AG04450 (cell line): ENCODE measurements at regions not wholly inside any gene's neighbourhood (a gene's known extent, or its start where the extent isn't known, plus 50 kb on each side); places are given as distances from the start of the nearest gene placed in this dataset.

Source experiments
- CTCF ChIA-PET: fragments of 300-600, 350-600 bp; formaldehyde crosslinking; extraction: SDS; loops from one replicate; lab custom pipeline; 2022; ENCODE audit warnings: antibody characterized with exemption, inconsistent platforms; lab: Charles Lee
- POLR2A ChIA-PET: fragments of 350-600 bp; formaldehyde crosslinking; extraction: SDS; loops from one replicate; lab custom pipeline; 2021; ENCODE audit warnings: antibody characterized with exemption, inconsistent platforms; lab: Yijun Ruan, JAX
- DNase-seq: peaks from one replicate; pipeline ENCODE4 v3.0.0-alpha.2; 2011; ENCODE audit warnings: low read depth, low spot score
- H3K27ac ChIP-seq: one replicate; pipeline ENCODE4 v1.5.1; 2012; ENCODE audit warnings: low read depth, low read length, control low read depth
- H3K27me3 ChIP-seq: one replicate; pipeline ENCODE4 v1.6.0; 2012; ENCODE audit warnings: low read length; ENCODE audit not compliant: control insufficient read depth, insufficient read depth
- H3K4me3 ChIP-seq: 2 replicates; pipeline ENCODE4 v1.5.1; 2011; ENCODE audit warnings: mild to moderate bottlenecking, low read depth, low read length, control low read depth
- H3K9me3 ChIP-seq: 2 replicates; pipeline ENCODE4 v1.5.1; 2012; ENCODE audit warnings: low read length; ENCODE audit not compliant: control insufficient read depth, insufficient read depth
- TF ChIP-seq, protein P1 (sequence below): IDR thresholded peaks from 2 replicates; pipeline ENCODE4 v1.5.1; 2011; ENCODE audit warnings: low read depth, low read length, control low read depth, inconsistent platforms

DNA sequence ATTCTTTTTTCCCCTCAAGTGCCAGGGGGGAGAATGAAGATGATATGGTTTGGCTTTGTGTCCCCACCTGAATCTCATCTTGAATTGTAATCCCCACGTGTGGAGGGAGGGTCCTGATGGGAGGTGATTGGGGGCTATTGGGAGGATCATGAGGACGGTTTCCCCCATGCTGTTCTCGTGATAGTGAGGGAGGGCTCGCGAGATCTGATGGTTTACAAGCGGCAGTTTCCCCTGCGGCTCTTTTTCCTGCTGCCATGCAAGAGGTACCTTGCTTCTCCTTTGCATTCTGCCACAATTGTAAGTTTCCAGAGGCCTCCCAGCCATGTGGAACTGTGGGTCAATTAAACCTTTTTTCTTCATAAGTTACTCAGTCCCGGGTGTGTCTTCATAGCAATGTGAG lies 173.7 kb downstream of the CAND1 start:
- no peak for DNase-seq
- TF ChIP-seq, protein P1, sequence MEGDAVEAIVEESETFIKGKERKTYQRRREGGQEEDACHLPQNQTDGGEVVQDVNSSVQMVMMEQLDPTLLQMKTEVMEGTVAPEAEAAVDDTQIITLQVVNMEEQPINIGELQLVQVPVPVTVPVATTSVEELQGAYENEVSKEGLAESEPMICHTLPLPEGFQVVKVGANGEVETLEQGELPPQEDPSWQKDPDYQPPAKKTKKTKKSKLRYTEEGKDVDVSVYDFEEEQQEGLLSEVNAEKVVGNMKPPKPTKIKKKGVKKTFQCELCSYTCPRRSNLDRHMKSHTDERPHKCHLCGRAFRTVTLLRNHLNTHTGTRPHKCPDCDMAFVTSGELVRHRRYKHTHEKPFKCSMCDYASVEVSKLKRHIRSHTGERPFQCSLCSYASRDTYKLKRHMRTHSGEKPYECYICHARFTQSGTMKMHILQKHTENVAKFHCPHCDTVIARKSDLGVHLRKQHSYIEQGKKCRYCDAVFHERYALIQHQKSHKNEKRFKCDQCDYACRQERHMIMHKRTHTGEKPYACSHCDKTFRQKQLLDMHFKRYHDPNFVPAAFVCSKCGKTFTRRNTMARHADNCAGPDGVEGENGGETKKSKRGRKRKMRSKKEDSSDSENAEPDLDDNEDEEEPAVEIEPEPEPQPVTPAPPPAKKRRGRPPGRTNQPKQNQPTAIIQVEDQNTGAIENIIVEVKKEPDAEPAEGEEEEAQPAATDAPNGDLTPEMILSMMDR, result no peak
- Histone ChIP-seq H3K4me3 (no peak overlapping the region), H3K27me3 (no peaks in the 10 kb centered on the region), H3K27ac (no peak overlapping the region), H3K9me3 (no peaks in the 10 kb centered on the region)
- POLR2A ChIA-PET, result no interaction called here
- CTCF ChIA-PET, result interaction anchor here (0.8 to 7.9 kb wide), 6 partner anchors 10 to 808 kb away, joined by 3 to 141 read pairs (median 6); no protein-coding TSS in a partner anchor

DNA sequence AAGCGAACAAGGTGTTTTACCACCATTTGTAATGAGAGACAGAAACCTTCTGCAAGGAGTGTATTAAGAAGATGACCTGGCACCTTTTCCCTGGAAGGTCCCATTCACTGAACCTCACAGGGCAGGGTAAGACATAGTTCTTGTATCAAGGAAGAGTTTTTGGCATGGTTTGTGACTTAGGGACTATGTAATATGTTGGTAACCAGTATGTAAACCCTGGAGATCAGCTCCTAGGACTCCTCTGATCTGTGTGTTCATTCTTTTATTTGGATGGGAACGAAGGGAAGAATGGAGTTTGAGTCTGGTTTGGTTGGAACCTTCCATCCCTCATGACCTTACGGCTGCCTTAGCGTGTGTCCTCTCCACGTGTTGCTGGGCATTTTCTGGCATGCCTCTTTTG lies 175.4 kb downstream of the CAND1 start:
- CTCF ChIA-PET, result interaction anchor here (1.9 to 7.9 kb wide), 2 partner anchors 87 to 499 kb away, joined by 5 to 141 read pairs; no protein-coding TSS in a partner anchor
- H3K9me3 ChIP-seq, result no peaks in the 10 kb centered on the region
- TF ChIP-seq, protein P1, result no peak
- no peak overlapping the region for H3K4me3 ChIP-seq
- no peak for DNase-seq
- POLR2A ChIA-PET, result no interaction called here
- no peak overlapping the region for H3K27ac ChIP-seq
- H3K27me3 ChIP-seq, result no peaks in the 10 kb centered on the region

DNA sequence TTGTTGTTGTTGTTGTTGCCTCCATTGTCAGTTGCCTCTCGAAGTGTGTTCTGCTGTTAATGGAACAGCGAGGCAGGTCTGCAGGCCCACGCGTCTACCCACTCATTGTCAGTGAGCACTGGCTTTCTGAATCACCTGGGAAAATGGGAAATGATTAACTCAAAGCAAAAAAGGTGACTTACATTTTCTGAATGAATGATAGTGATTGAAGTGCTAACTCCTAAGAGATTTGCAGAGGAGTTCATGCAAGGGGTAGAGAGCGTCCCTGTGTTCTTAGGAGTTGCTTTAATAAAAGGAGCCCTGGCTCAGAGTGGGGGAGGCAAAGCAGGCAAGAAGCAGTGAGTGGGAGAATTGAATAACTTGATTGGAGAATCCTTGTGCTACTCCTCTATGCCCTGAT lies 177.6 kb downstream of the CAND1 start:
- no peak for DNase-seq
- ChIA-PET POLR2A (no interaction called here), CTCF (no interaction called here)
- TF ChIP-seq, protein P1, result no peak
- H3K4me3 ChIP-seq, result no peak overlapping the region
- no peaks in the 10 kb centered on the region for H3K9me3 ChIP-seq
- no peak overlapping the region for H3K27ac ChIP-seq
- no peaks in the 10 kb centered on the region for H3K27me3 ChIP-seq

DNA sequence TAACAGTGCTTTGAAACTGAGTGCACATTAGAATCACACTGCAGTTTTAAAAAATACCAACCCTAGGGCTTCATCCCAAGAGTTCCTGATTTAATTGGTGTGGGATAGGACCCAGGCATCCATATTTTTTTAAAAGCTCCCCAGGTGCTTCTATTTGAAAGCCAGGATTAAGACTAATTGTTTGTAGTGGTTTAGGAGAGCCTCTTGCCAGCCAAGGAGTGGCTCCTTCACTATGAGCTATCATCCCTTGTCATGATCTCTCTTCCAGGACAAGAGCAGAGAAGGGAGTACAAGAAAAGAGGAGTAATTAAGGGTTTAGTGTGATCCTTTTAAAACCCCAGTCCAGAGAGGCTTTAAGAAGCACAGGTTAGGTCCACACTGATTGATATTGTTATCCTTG lies 178.0 kb downstream of the CAND1 start:
- Histone ChIP-seq H3K27ac (no peak overlapping the region), H3K4me3 (no peak overlapping the region), H3K27me3 (no peaks in the 10 kb centered on the region), H3K9me3 (no peaks in the 10 kb centered on the region)
- CTCF ChIA-PET, result no interaction called here
- DNase-seq, result no peak
- POLR2A ChIA-PET, result no interaction called here
- TF ChIP-seq, protein P1, result no peak

DNA sequence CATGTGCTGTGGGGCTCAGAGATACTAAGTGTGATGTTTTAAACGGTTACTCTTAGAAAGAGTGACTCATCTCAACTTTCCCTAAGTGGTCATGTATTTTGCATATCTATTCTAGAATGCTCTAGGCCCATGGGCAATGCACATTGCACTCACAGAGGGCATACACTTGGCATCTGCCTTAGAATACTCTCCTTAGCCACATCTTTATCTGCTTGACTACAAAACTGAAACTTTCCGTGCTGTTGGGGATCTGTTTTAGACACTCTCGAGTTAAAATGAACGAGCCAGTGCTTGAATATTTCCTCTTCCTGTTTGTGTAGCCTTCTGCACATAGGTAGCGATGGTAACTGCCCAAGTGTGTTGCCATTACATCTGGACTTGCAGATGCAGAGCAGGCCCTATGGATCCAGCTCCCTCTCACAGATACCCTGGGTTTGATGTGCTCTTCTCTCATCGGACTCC lies 180.5 kb downstream of the CAND1 start:
- H3K4me3 ChIP-seq, result no peak overlapping the region
- H3K9me3 ChIP-seq, result no peaks in the 10 kb centered on the region
- no peak for DNase-seq
- CTCF ChIA-PET, result interaction anchor here (1.3 kb wide), 1 partner anchor 8 kb away, joined by 4 read pairs; no protein-coding TSS in a partner anchor
- TF ChIP-seq, protein P1, result no peak
- H3K27me3 ChIP-seq, result no peaks in the 10 kb centered on the region
- POLR2A ChIA-PET, result no interaction called here
- H3K27ac ChIP-seq, result no peak overlapping the region
